HEK293 (cell line): ENCODE measurements at regions not wholly inside any gene's neighbourhood (a gene's known extent, or its start where the extent isn't known, plus 50 kb on each side); places are given as distances from the start of the nearest gene placed in this dataset.

Experiments used
- CTCF ChIA-PET: fragments of 350-600 bp; formaldehyde crosslinking; extraction: SDS; loops from one replicate; lab custom pipeline; 2021; ENCODE audit warnings: antibody characterized with exemption; lab: Yijun Ruan, JAX
- POLR2A ChIA-PET: fragments of 300-600 bp; formaldehyde crosslinking; extraction: SDS; loops from one replicate; lab custom pipeline; 2020; ENCODE audit warnings: antibody characterized with exemption, inconsistent platforms; lab: Yijun Ruan, JAX
- H3K27ac ChIP-seq: fragments of 200-500 bp; sonication (Bioruptor generic); 2 replicates; pipeline ENCODE4 v1.5.1; 2014; ENCODE audit warnings: low read depth, low read length, control low read depth, inconsistent platforms; ENCODE audit errors: extremely low read depth
- H3K36me3 ChIP-seq, 2 experiments: fragments of 200-500 bp in 1 of 2; sonication (Bioruptor generic) in 1 of 2; 1 replicate in 1 of 2; 2 replicates in 1 of 2; pipeline ENCODE4 v1.5.1; 2014 to 2017; ENCODE audit warnings: inconsistent platforms in 2 of 2, low read length in 2 of 2; ENCODE audit not compliant: control insufficient read depth in 2 of 2, insufficient read depth in 1 of 2
- H3K4me1 ChIP-seq: fragments of 200-500 bp; sonication (Bioruptor generic); 2 replicates; pipeline ENCODE4 v1.5.1; 2014; ENCODE audit warnings: mild to moderate bottlenecking, low read length, inconsistent platforms; ENCODE audit not compliant: control insufficient read depth, insufficient read depth
- H3K4me3 ChIP-seq: 2 replicates; pipeline ENCODE4 v1.5.1; 2011; ENCODE audit warnings: low read depth, mild to moderate bottlenecking, control low read depth, low read length, moderate library complexity
- H3K9me3 ChIP-seq: fragments of 200-500 bp; sonication (Bioruptor generic); 2 replicates; pipeline ENCODE4 v1.5.1; 2014; ENCODE audit warnings: low read depth, low read length, inconsistent platforms; ENCODE audit not compliant: control insufficient read depth, insufficient read depth
- BCL11B ChIP-seq: fragments of 450-650 bp; formaldehyde crosslinking; IDR thresholded peaks from 2 replicates; pipeline ENCODE4 v1.5.1; 2016; ENCODE audit warnings: low read depth, missing biosample characterization, missing genetic modification characterization
- GLI2 ChIP-seq: fragments of 450-650 bp; formaldehyde crosslinking; IDR thresholded peaks from 2 replicates; pipeline ENCODE4; 2017; ENCODE audit warnings: missing biosample characterization, missing genetic modification characterization, low read depth, borderline replicate concordance
- GLIS1 ChIP-seq: fragments of 450-650 bp; formaldehyde crosslinking; IDR thresholded peaks from 2 replicates; pipeline ENCODE4 v1.5.1; 2016; ENCODE audit warnings: missing biosample characterization, missing genetic modification characterization
- KLF8 ChIP-seq: fragments of 450-650 bp; formaldehyde crosslinking; IDR thresholded peaks from 2 replicates; pipeline ENCODE4 v1.5.1; 2016; ENCODE audit warnings: missing biosample characterization, missing genetic modification characterization
- SETDB1 ChIP-seq: IDR thresholded peaks from one replicate; pipeline ENCODE4 v1.6.1; 2017; ENCODE audit warnings: mild to moderate bottlenecking, low read length, moderate library complexity, mixed read lengths; ENCODE audit not compliant: insufficient read length
- SP2 ChIP-seq: fragments of 450-650 bp; formaldehyde crosslinking; IDR thresholded peaks from 2 replicates; pipeline ENCODE4 v1.5.1; 2016; ENCODE audit warnings: missing biosample characterization, missing genetic modification characterization
- ZFP69B ChIP-seq: fragments of 450-650 bp; formaldehyde crosslinking; IDR thresholded peaks from 2 replicates; pipeline ENCODE4 v1.5.1; 2016; ENCODE audit warnings: missing biosample characterization, missing genetic modification characterization
- ZNF157 ChIP-seq: fragments of 450-650 bp; formaldehyde crosslinking; IDR thresholded peaks from 2 replicates; pipeline ENCODE4 v1.5.1; 2016; ENCODE audit warnings: missing biosample characterization, missing genetic modification characterization
- ZNF248 ChIP-seq: fragments of 450-650 bp; formaldehyde crosslinking; IDR thresholded peaks from 2 replicates; pipeline ENCODE4 v1.5.1; 2017; ENCODE audit warnings: missing biosample characterization, missing genetic modification characterization
- ZNF350 ChIP-seq: fragments of 450-650 bp; formaldehyde crosslinking; IDR thresholded peaks from 2 replicates; pipeline ENCODE4 v1.5.0; 2017; ENCODE audit warnings: missing biosample characterization, mild to moderate bottlenecking, missing genetic modification characterization
- ZNF366 ChIP-seq: fragments of 450-650 bp; formaldehyde crosslinking; conservative IDR thresholded peaks from 2 replicates; pipeline ENCODE4 v1.5.1; 2016; ENCODE audit warnings: missing biosample characterization, missing genetic modification characterization
- ZNF416 ChIP-seq: fragments of 450-650 bp; formaldehyde crosslinking; IDR thresholded peaks from 2 replicates; pipeline ENCODE4 v1.5.1; 2016; ENCODE audit warnings: missing biosample characterization, missing genetic modification characterization
- ZNF549 ChIP-seq: fragments of 450-650 bp; IDR thresholded peaks from 2 replicates; pipeline ENCODE4 v1.5.1; 2018; ENCODE audit warnings: missing biosample characterization, missing genetic modification characterization, mild to moderate bottlenecking, inconsistent platforms, moderate library complexity
- ZNF558 ChIP-seq: fragments of 450-650 bp; formaldehyde crosslinking; IDR thresholded peaks from 2 replicates; pipeline ENCODE4 v1.5.1; 2016; ENCODE audit warnings: missing biosample characterization, missing genetic modification characterization
- ZNF585B ChIP-seq: fragments of 450-650 bp; formaldehyde crosslinking; IDR thresholded peaks from 2 replicates; pipeline ENCODE4 v1.5.1; 2016; ENCODE audit warnings: missing biosample characterization, missing genetic modification characterization
- ZNF596 ChIP-seq: fragments of 450-650 bp; IDR thresholded peaks from 2 replicates; pipeline ENCODE4 v1.5.0; 2018; ENCODE audit warnings: missing biosample characterization, mild to moderate bottlenecking, missing genetic modification characterization, moderate library complexity
- ZNF624 ChIP-seq: fragments of 450-650 bp; formaldehyde crosslinking; IDR thresholded peaks from 2 replicates; pipeline ENCODE4 v1.5.1; 2017; ENCODE audit warnings: missing biosample characterization, missing genetic modification characterization
- ZNF654 ChIP-seq: fragments of 450-650 bp; formaldehyde crosslinking; IDR thresholded peaks from 2 replicates; pipeline ENCODE4 v1.5.1; 2016; ENCODE audit warnings: low read depth, missing biosample characterization, missing genetic modification characterization
- ZNF76 ChIP-seq: fragments of 450-650 bp; formaldehyde crosslinking; IDR thresholded peaks from 2 replicates; pipeline ENCODE4; 2016; ENCODE audit warnings: low read depth, missing biosample characterization, missing genetic modification characterization, borderline replicate concordance
- ZNF830 ChIP-seq: fragments of 450-650 bp; IDR thresholded peaks from 2 replicates; pipeline ENCODE4 v1.5.0; 2018; ENCODE audit warnings: missing biosample characterization, missing genetic modification characterization, low read depth, mild to moderate bottlenecking, moderate library complexity
- TF ChIP-seq, protein P1 (sequence below): fragments of 450-650 bp; formaldehyde crosslinking; IDR thresholded peaks from 2 replicates; pipeline ENCODE4 v1.5.1; 2016; ENCODE audit warnings: missing biosample characterization, missing genetic modification characterization
- TF ChIP-seq, protein P2 (sequence below): fragments of 450-650 bp; formaldehyde crosslinking; IDR thresholded peaks from 2 replicates; pipeline ENCODE4 v1.5.1; 2017; ENCODE audit warnings: missing biosample characterization, missing genetic modification characterization
- TF ChIP-seq, protein P3 (sequence below): fragments of 450-650 bp; formaldehyde crosslinking; IDR thresholded peaks from 2 replicates; pipeline ENCODE4 v1.5.1; 2017; ENCODE audit warnings: missing biosample characterization, missing genetic modification characterization
- TF ChIP-seq, protein P4 (sequence below): sonication (generic); formaldehyde crosslinking; IDR thresholded peaks from 2 replicates; pipeline ENCODE4 v1.8.1; 2022; ENCODE audit warnings: mild to moderate bottlenecking, moderate library complexity, missing genetic modification reagents
- TF ChIP-seq, protein P5 (sequence below): fragments of 450-650 bp; formaldehyde crosslinking; IDR thresholded peaks from 2 replicates; pipeline ENCODE4 v1.5.1; 2016; ENCODE audit warnings: missing biosample characterization, missing genetic modification characterization
- TF ChIP-seq, protein P6 (sequence below): fragments of 450-650 bp; formaldehyde crosslinking; optimal IDR thresholded peaks from 2 replicates; pipeline ENCODE3; 2016; ENCODE audit warnings: missing biosample characterization, mild to moderate bottlenecking, missing genetic modification characterization

DNA sequence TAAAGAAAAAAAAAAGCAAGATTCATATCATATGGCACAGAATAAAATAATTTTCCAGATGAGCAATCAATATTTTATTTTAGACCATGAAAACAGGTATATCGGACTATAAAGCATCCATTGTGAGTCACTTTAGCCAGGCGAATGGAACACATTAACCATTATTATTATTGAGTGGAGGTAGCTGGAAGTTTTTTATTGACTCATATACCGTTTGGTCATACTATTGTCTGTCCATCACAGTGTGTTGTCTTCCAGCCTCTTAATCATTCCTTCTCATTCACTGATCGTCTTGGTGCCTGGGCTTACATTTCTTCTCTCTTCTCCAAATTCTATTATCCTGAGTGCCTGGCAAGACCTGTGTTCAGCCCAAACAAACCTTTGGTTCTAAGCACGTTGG is 634.8 kb downstream of the MECOM start (continued):
- TF ChIP-seq, protein P1, sequence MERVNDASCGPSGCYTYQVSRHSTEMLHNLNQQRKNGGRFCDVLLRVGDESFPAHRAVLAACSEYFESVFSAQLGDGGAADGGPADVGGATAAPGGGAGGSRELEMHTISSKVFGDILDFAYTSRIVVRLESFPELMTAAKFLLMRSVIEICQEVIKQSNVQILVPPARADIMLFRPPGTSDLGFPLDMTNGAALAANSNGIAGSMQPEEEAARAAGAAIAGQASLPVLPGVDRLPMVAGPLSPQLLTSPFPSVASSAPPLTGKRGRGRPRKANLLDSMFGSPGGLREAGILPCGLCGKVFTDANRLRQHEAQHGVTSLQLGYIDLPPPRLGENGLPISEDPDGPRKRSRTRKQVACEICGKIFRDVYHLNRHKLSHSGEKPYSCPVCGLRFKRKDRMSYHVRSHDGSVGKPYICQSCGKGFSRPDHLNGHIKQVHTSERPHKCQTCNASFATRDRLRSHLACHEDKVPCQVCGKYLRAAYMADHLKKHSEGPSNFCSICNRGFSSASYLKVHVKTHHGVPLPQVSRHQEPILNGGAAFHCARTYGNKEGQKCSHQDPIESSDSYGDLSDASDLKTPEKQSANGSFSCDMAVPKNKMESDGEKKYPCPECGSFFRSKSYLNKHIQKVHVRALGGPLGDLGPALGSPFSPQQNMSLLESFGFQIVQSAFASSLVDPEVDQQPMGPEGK (tag by site-specific recombination), result no peak

DNA sequence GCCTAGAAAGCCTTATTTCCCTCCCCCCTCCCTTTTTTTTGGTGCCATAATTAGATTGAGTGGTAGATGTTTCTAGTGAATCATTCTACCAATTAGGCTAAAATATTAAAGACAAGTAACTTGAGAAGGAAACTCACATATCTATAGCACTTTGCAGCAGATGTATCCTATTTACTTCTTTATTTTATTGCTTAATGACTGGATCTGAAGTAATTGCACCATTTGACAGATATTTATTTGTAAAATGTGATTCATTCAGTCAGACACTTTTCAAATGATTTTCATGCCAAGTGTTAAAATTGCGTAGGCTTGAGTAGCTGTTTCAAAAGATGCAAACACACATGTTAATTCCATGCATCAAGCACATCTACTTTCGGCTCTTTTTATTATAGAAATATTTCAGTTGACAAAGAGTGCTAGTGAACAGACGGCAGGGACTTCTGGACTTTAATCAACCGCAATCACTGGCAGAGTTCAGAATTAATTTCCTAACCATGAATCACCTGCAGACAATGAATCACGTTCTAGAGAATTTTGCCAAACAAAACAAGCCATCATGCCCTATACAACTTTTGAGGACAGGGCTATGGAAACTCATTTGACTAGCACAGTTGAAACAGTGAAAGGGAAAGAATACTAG is 636.8 kb downstream of the MECOM start:
- Histone ChIP-seq H3K9me3 (no peaks in the 10 kb centered on the region), H3K27ac (no peak overlapping the region), H3K4me1 (peaks cover 8% of the 10 kb centered on the region), H3K4me3 (no peak overlapping the region), H3K36me3 (no peaks in the 10 kb centered on the region)
- ChIA-PET CTCF (no interaction called here), POLR2A (no interaction called here)
- TF ChIP-seq ZNF830 (tag by site-specific recombination) (no peak), ZNF248 (tag by site-specific recombination) (no peak), ZNF624 (tag by site-specific recombination) (no peak), ZNF596 (tag by site-specific recombination) (no peak), ZFP69B (tag by site-specific recombination) (peak; percentile 33; the same call in 1 of the 2 replicates), GLIS1 (tag by site-specific recombination) (no peak), BCL11B (tag by site-specific recombination) (peak; percentile 42; the same call in 1 of the 2 replicates), ZNF416 (tag by site-specific recombination) (no peak), ZNF585B (tag by site-specific recombination) (no peak), ZNF558 (tag by site-specific recombination) (0 out of 2 replicates have a peak, but pooled peaks have one; percentile 24), ZNF366 (tag by site-specific recombination) (peak; percentile 95), SP2 (tag by site-specific recombination) (peak; percentile 18; the same call in 1 of the 2 replicates), ZNF157 (tag by site-specific recombination) (no peak), GLI2 (tag by site-specific recombination) (peak; percentile 49; the same call in 1 of the 2 replicates), ZNF76 (tag by site-specific recombination) (no peak), ZNF549 (tag by site-specific recombination) (no peak), KLF8 (peak; percentile 71), ZNF654 (tag by site-specific recombination) (no peak), SETDB1 (no peak), ZNF350 (tag by site-specific recombination) (no peak)
- TF ChIP-seq, protein P2, sequence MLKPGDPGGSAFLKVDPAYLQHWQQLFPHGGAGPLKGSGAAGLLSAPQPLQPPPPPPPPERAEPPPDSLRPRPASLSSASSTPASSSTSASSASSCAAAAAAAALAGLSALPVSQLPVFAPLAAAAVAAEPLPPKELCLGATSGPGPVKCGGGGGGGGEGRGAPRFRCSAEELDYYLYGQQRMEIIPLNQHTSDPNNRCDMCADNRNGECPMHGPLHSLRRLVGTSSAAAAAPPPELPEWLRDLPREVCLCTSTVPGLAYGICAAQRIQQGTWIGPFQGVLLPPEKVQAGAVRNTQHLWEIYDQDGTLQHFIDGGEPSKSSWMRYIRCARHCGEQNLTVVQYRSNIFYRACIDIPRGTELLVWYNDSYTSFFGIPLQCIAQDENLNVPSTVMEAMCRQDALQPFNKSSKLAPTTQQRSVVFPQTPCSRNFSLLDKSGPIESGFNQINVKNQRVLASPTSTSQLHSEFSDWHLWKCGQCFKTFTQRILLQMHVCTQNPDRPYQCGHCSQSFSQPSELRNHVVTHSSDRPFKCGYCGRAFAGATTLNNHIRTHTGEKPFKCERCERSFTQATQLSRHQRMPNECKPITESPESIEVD (tag by site-specific recombination), result peak; percentile 86
- TF ChIP-seq, protein P3, sequence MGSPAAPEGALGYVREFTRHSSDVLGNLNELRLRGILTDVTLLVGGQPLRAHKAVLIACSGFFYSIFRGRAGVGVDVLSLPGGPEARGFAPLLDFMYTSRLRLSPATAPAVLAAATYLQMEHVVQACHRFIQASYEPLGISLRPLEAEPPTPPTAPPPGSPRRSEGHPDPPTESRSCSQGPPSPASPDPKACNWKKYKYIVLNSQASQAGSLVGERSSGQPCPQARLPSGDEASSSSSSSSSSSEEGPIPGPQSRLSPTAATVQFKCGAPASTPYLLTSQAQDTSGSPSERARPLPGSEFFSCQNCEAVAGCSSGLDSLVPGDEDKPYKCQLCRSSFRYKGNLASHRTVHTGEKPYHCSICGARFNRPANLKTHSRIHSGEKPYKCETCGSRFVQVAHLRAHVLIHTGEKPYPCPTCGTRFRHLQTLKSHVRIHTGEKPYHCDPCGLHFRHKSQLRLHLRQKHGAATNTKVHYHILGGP (tag by site-specific recombination), result peak; percentile 56
- TF ChIP-seq, protein P4, sequence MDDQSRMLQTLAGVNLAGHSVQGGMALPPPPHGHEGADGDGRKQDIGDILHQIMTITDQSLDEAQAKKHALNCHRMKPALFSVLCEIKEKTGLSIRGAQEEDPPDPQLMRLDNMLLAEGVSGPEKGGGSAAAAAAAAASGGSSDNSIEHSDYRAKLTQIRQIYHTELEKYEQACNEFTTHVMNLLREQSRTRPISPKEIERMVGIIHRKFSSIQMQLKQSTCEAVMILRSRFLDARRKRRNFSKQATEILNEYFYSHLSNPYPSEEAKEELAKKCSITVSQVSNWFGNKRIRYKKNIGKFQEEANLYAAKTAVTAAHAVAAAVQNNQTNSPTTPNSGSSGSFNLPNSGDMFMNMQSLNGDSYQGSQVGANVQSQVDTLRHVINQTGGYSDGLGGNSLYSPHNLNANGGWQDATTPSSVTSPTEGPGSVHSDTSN (CRISPR knock-in tag), result no peak
- TF ChIP-seq, protein P5, sequence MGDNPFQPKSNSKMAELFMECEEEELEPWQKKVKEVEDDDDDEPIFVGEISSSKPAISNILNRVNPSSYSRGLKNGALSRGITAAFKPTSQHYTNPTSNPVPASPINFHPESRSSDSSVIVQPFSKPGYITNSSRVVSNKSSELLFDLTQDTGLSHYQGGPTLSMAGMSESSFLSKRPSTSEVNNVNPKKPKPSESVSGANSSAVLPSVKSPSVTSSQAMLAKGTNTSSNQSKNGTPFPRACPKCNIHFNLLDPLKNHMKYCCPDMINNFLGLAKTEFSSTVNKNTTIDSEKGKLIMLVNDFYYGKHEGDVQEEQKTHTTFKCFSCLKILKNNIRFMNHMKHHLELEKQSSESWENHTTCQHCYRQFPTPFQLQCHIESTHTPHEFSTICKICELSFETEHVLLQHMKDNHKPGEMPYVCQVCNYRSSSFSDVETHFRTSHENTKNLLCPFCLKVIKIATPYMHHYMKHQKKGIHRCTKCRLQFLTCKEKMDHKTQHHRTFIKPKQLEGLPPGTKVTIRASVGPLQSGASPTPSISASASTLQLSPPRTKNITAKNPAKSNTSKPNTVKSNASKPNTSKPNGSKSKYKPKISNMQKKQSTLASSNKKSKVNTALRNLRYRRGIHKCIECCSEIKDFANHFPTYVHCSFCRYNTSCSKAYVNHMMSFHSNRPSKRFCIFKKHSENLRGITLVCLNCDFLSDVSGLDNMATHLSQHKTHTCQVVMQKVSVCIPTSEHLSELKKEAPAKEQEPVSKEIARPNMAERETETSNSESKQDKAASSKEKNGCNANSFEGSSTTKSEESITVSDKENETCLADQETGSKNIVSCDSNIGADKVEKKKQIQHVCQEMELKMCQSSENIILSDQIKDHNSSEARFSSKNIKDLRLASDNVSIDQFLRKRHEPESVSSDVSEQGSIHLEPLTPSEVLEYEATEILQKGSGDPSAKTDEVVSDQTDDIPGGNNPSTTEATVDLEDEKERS (tag by site-specific recombination), result no peak
- TF ChIP-seq, protein P6, sequence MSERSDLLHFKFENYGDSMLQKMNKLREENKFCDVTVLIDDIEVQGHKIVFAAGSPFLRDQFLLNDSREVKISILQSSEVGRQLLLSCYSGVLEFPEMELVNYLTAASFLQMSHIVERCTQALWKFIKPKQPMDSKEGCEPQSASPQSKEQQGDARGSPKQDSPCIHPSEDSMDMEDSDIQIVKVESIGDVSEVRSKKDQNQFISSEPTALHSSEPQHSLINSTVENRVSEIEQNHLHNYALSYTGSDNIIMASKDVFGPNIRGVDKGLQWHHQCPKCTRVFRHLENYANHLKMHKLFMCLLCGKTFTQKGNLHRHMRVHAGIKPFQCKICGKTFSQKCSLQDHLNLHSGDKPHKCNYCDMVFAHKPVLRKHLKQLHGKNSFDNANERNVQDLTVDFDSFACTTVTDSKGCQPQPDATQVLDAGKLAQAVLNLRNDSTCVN (tag by site-specific recombination), result no peak
